SK-N-SH treated with all-trans-retinoic acid at 6 μM for 48 hours (cell line): ENCODE measurements at regions not wholly inside any gene's neighbourhood (a gene's known extent, or its start where the extent isn't known, plus 50 kb on each side); places are given as distances from the start of the nearest gene placed in this dataset.

Experiments
- OSR1 ChIP-seq: fragments of 250-450 bp; sonication (Bioruptor Pico); IDR thresholded peaks from 2 replicates; pipeline ENCODE4 v1.8.0; 2022; ENCODE audit warnings: moderate library complexity, mild to moderate bottlenecking, inconsistent platforms
- TCF4 ChIP-seq: fragments of 250-450 bp; sonication (Bioruptor Pico); IDR thresholded peaks from 2 replicates; pipeline ENCODE4 v1.8.0; 2021; ENCODE audit warnings: mild to moderate bottlenecking, moderate library complexity, borderline replicate concordance
- TOX ChIP-seq: fragments of 250-450 bp; sonication (Bioruptor Pico); IDR thresholded peaks from 2 replicates; pipeline ENCODE4 v1.8.0; 2021; ENCODE audit warnings: mild to moderate bottlenecking, moderate library complexity, borderline replicate concordance
- TF ChIP-seq, protein P1 (sequence below): fragments of 250-450 bp; sonication (Bioruptor Pico); IDR thresholded peaks from 2 replicates; pipeline ENCODE4 v1.5.1; 2021; ENCODE audit warnings: mild to moderate bottlenecking, moderate library complexity
- TF ChIP-seq, protein P2 (sequence below): fragments of 250-450 bp; sonication (Bioruptor Pico); IDR thresholded peaks from 2 replicates; pipeline ENCODE4 v1.8.0; 2020; ENCODE audit warnings: mild to moderate bottlenecking, moderate library complexity, borderline replicate concordance
- TF ChIP-seq, protein P3 (sequence below): fragments of 250-450 bp; sonication (Bioruptor Pico); IDR thresholded peaks from 2 replicates; pipeline ENCODE4 v1.5.0; 2020; ENCODE audit warnings: mild to moderate bottlenecking, moderate library complexity

DNA sequence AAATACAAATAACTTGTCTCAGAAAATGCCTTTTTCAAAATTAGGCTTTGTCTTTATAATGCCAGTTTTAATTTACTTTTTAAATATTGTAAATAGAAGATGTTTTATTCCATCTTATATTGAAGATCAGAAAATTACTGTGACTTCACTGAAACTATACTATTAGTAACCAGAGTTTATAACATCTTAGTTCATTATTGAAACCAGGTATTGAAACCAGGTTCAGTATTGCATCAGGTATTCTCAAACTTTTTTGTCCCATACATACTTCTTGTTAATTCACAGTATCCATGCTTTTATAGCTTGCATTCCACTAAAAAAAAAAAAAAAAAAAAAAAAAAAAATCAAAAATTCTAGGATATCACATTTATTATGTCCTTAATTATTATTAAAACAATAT is 227.5 kb downstream of the GXYLT1 start:
- TF ChIP-seq, protein P1, sequence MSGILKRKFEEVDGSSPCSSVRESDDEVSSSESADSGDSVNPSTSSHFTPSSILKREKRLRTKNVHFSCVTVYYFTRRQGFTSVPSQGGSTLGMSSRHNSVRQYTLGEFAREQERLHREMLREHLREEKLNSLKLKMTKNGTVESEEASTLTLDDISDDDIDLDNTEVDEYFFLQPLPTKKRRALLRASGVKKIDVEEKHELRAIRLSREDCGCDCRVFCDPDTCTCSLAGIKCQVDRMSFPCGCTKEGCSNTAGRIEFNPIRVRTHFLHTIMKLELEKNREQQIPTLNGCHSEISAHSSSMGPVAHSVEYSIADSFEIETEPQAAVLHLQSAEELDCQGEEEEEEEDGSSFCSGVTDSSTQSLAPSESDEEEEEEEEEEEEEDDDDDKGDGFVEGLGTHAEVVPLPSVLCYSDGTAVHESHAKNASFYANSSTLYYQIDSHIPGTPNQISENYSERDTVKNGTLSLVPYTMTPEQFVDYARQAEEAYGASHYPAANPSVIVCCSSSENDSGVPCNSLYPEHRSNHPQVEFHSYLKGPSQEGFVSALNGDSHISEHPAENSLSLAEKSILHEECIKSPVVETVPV (CRISPR knock-in tag): no peak
- TF ChIP-seq TOX (CRISPR knock-in tag): no peak
- TF ChIP-seq TCF4 (CRISPR knock-in tag): no peak
- TF ChIP-seq, protein P2, sequence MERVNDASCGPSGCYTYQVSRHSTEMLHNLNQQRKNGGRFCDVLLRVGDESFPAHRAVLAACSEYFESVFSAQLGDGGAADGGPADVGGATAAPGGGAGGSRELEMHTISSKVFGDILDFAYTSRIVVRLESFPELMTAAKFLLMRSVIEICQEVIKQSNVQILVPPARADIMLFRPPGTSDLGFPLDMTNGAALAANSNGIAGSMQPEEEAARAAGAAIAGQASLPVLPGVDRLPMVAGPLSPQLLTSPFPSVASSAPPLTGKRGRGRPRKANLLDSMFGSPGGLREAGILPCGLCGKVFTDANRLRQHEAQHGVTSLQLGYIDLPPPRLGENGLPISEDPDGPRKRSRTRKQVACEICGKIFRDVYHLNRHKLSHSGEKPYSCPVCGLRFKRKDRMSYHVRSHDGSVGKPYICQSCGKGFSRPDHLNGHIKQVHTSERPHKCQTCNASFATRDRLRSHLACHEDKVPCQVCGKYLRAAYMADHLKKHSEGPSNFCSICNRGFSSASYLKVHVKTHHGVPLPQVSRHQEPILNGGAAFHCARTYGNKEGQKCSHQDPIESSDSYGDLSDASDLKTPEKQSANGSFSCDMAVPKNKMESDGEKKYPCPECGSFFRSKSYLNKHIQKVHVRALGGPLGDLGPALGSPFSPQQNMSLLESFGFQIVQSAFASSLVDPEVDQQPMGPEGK (CRISPR knock-in tag): no peak
- TF ChIP-seq, protein P3, sequence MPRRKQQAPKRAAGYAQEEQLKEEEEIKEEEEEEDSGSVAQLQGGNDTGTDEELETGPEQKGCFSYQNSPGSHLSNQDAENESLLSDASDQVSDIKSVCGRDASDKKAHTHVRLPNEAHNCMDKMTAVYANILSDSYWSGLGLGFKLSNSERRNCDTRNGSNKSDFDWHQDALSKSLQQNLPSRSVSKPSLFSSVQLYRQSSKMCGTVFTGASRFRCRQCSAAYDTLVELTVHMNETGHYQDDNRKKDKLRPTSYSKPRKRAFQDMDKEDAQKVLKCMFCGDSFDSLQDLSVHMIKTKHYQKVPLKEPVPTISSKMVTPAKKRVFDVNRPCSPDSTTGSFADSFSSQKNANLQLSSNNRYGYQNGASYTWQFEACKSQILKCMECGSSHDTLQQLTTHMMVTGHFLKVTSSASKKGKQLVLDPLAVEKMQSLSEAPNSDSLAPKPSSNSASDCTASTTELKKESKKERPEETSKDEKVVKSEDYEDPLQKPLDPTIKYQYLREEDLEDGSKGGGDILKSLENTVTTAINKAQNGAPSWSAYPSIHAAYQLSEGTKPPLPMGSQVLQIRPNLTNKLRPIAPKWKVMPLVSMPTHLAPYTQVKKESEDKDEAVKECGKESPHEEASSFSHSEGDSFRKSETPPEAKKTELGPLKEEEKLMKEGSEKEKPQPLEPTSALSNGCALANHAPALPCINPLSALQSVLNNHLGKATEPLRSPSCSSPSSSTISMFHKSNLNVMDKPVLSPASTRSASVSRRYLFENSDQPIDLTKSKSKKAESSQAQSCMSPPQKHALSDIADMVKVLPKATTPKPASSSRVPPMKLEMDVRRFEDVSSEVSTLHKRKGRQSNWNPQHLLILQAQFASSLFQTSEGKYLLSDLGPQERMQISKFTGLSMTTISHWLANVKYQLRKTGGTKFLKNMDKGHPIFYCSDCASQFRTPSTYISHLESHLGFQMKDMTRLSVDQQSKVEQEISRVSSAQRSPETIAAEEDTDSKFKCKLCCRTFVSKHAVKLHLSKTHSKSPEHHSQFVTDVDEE (CRISPR knock-in tag): no peak
- TF ChIP-seq OSR1 (CRISPR knock-in tag): no peak
